HepG2 (cell line): ENCODE measurements at regions not wholly inside any gene's neighbourhood (a gene's known extent, or its start where the extent isn't known, plus 50 kb on each side); places are given as distances from the start of the nearest gene placed in this dataset.

Source experiments
- ATAC-seq: fragments of 200-7000 bp; cut with Tn5 transposase; 3 replicates; pipeline ENCODE4 v1.9.1; 2020; ENCODE audit warnings: mild to moderate bottlenecking, moderate library complexity
- BruUV-seq: library from RNA; stranded (reverse); fragments of 400-500 nt; replicated peaks from 2 replicates; lab custom pipeline; 2021; lab: Mats Ljungman, UMichigan
- CTCF ChIA-PET: fragments of 300-600 bp; formaldehyde crosslinking; extraction: SDS; loops from one replicate; lab custom pipeline; 2021; ENCODE audit warnings: low total read pairs, inconsistent platforms, low intra/inter-chr PET ratio; lab: Yijun Ruan, JAX
- POLR2A ChIA-PET: fragments of 350-600 bp; sonication (Branson Sonifier 250); formaldehyde crosslinking; loops from one replicate; lab custom pipeline; 2020; ENCODE audit warnings: antibody characterized with exemption, inconsistent platforms; lab: Yijun Ruan, JAX
- DNase-seq: peaks from one replicate; pipeline ENCODE4 v3.0.0-alpha.2; 2015; ENCODE audit warnings: low spot score
- FAIRE-seq: peaks from 3 replicates; lab custom pipeline; 2011; peaks lifted over from hg19 to GRCh38; lab: Jason Lieb, UNC
- H2AFZ ChIP-seq: one replicate; pipeline ENCODE4 v1.6.1; 2011; ENCODE audit warnings: low read length, inconsistent platforms
- H3K27ac ChIP-seq: fragments of 300-600 bp; 3 replicates; pipeline ENCODE4 v1.8.0; 2011; ENCODE audit warnings: mixed run types, mild to moderate bottlenecking, mixed read lengths, low read length, inconsistent platforms; ENCODE audit not compliant: insufficient read depth; ENCODE audit errors: extremely low read length
- H3K27me3 ChIP-seq, 2 experiments: fragments of 200-600 bp in 1 of 2; 2 replicates in 1 of 2; 3 replicates in 1 of 2; pipeline versions ENCODE4 v1.6.0 to v1.8.0; 2011; ENCODE audit warnings: low read length in 2 of 2, mild to moderate bottlenecking in 2 of 2, moderate library complexity in 2 of 2, inconsistent platforms in 1 of 2; ENCODE audit not compliant: insufficient read depth in 2 of 2, control insufficient read depth in 1 of 2
- H3K36me3 ChIP-seq, 2 experiments: fragments of 200-600 bp in 1 of 2; replicated peaks in 1 of 2; 2 replicates in 1 of 2; 3 replicates in 1 of 2; pipeline versions ENCODE4 v1.5.1 to v1.8.0; 2011; ENCODE audit warnings: low read length in 2 of 2, inconsistent platforms in 1 of 2; ENCODE audit not compliant: insufficient read depth in 2 of 2, control insufficient read depth in 1 of 2
- H3K4me1 ChIP-seq: 2 replicates; pipeline ENCODE4 v1.5.1; 2012; ENCODE audit warnings: low read length, inconsistent platforms; ENCODE audit not compliant: insufficient read depth
- H3K4me2 ChIP-seq: 2 replicates; pipeline ENCODE4 v1.6.0; 2011; ENCODE audit warnings: low read depth, low read length, inconsistent platforms
- H3K4me3 ChIP-seq, 3 experiments: fragments of 200-600 bp in 1 of 3; sonication (generic), shearing (Covaris generic) in 1 of 3; replicated peaks in 1 of 3; 2 replicates each; pipeline ENCODE4 v1.5.1; 2011 to 2016; ENCODE audit warnings: low read length in 3 of 3, inconsistent platforms in 2 of 3, low read depth in 2 of 3, mild to moderate bottlenecking in 2 of 3, control low read depth in 1 of 3, mixed read lengths in 1 of 3; ENCODE audit not compliant: insufficient read depth in 1 of 3
- H3K79me2 ChIP-seq: one replicate; pipeline ENCODE4 v1.6.1; 2011; ENCODE audit warnings: low read length, inconsistent platforms; ENCODE audit not compliant: insufficient read depth
- H3K9ac ChIP-seq: 2 replicates; pipeline ENCODE4 v1.6.0; 2011; ENCODE audit warnings: mild to moderate bottlenecking, low read depth, low read length, inconsistent platforms; ENCODE audit not compliant: insufficient read depth
- H3K9me3 ChIP-seq: 2 replicates; pipeline ENCODE4 v1.5.1; 2012; ENCODE audit warnings: mild to moderate bottlenecking, low read length
- H4K20me1 ChIP-seq: 2 replicates; pipeline ENCODE4 v1.6.0; 2011; ENCODE audit warnings: inconsistent platforms, mild to moderate bottlenecking, low read length, moderate library complexity; ENCODE audit not compliant: insufficient read depth
- ELF4 ChIP-seq: sonication (generic); formaldehyde crosslinking; IDR thresholded peaks from 2 replicates; pipeline ENCODE4 v1.5.0; 2020; ENCODE audit warnings: missing genetic modification reagents, mild to moderate bottlenecking, moderate library complexity, borderline replicate concordance
- PHF21A ChIP-seq: sonication (generic); formaldehyde crosslinking; IDR thresholded peaks from 2 replicates; pipeline ENCODE4 v1.5.0; 2020; ENCODE audit warnings: mild to moderate bottlenecking, missing genetic modification reagents
- ZBTB3 ChIP-seq: sonication (generic); formaldehyde crosslinking; IDR thresholded peaks from 2 replicates; pipeline ENCODE4 v1.4.0; 2020; ENCODE audit warnings: low read depth, mild to moderate bottlenecking, moderate library complexity, missing genetic modification reagents, borderline replicate concordance
- ZBTB40 ChIP-seq, 2 experiments: fragments of 450-650 bp in 1 of 2; sonication (generic) in 1 of 2; formaldehyde crosslinking in 1 of 2; IDR thresholded peaks; 2 replicates each; pipeline versions ENCODE4 v1.6.1 to v1.8.0; 2016 to 2022; ENCODE audit warnings: antibody characterized with exemption in 1 of 2, mild to moderate bottlenecking in 1 of 2, missing genetic modification reagents in 1 of 2
- ZNF44 ChIP-seq: sonication (generic); formaldehyde crosslinking; IDR thresholded peaks from 2 replicates; pipeline ENCODE4 v1.5.1; 2020; ENCODE audit warnings: mild to moderate bottlenecking, missing genetic modification reagents
- ZNF589 ChIP-seq: sonication (generic); formaldehyde crosslinking; conservative IDR thresholded peaks from 2 replicates; pipeline ENCODE4 v1.8.0; 2022; ENCODE audit warnings: mild to moderate bottlenecking, moderate library complexity, missing genetic modification reagents
- WGBS: methylation state at CpG from one replicate; pipeline ENCODE4 v1.1.6; 2017; ENCODE audit warnings: low lambda C conversion rate; 5-methylcytosine and 5-hydroxymethylcytosine counted together
- in situ Hi-C: cut with HindIII; loops from 2 replicates; pipeline ENCODE4 v1.10.0; 2017; ENCODE audit warnings: low pct_unique_long_range_greater_than_20kb; ENCODE audit not compliant: extremely low pct_ligation_motif_present
- intact Hi-C: fragments of 100-400 bp; cut with micrococcal nuclease; formaldehyde crosslinking; loops from one replicate; pipeline ENCODE4 v1.10.0; 2022; ENCODE audit not compliant: unreplicated experiment

GRCh38 chr12:43022838-43023237 is 433.3 kb upstream of the PRICKLE1 start:
- H3K27ac ChIP-seq = no peak overlapping the region
- POLR2A ChIA-PET = no interaction called here
- TF ChIP-seq ELF4 (CRISPR knock-in tag) = no peak
- no peak for TF ChIP-seq ZNF44 (CRISPR knock-in tag)
- no peak for TF ChIP-seq PHF21A (CRISPR knock-in tag)
- TF ChIP-seq ZBTB3 (CRISPR knock-in tag) = no peak
- no peak for TF ChIP-seq ZNF589 (CRISPR knock-in tag)
- TF ChIP-seq ZBTB40 (IDR thresholded peaks at IDR 0.05) = no peak
- no peak for TF ChIP-seq ZBTB40 (CRISPR knock-in tag; IDR thresholded peaks at IDR 0.05)
- TF ChIP-seq, all 625 proteins: peak for 0
- Histone ChIP-seq H3K9ac (no peak overlapping the region), H3K79me2 (no peaks in the 10 kb centered on the region), H3K4me2 (no peak overlapping the region), H2AFZ (no peak overlapping the region), H3K9me3 (no peaks in the 10 kb centered on the region), H3K36me3 (no peaks in the 10 kb centered on the region), H4K20me1 (no peaks in the 10 kb centered on the region), H3K27me3 (no peaks in the 10 kb centered on the region), H3K4me3 (no peak overlapping the region), H3K4me1 (no peaks in the 10 kb centered on the region)
- no peak for DNase-seq
- in situ Hi-C loops (no loop called here), intact Hi-C loops (no loop called here)
- WGBS = 5% methylated on average over 1 of the region's 1 CpG
- ATAC-seq = no peak
- no TSS peak for BruUV-seq
- no peak for FAIRE-seq
- CTCF ChIA-PET = no interaction called here
